ENCODE measurements at regions not wholly inside any gene's neighbourhood (a gene's known extent, or its start where the extent isn't known, plus 50 kb on each side); places are given as distances from the start of the nearest gene placed in this dataset.

DNA sequence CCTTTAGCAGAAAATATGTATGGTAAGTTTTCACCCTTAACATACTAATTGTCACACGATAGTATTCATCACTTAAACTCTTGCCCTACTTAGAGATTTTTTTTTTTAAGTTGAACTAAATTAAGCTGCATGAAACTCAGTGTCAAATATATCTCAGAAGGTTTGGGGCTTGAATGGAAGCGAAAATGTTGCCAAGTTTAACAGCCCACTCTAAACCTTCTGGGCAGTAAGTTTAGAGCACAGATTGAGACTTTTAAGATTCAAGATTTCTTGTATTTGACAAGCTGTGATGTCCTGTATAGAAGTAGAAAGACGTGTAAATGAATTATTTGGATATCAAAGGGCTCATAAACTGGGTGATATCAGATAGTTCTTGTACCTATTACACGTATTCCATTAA lies 287.3 kb upstream of the FLRT2 start:
- TF ChIP-seq POLR2A (IDR thresholded peaks at IDR 0.05) = no peak
- TF ChIP-seq, protein P1, sequence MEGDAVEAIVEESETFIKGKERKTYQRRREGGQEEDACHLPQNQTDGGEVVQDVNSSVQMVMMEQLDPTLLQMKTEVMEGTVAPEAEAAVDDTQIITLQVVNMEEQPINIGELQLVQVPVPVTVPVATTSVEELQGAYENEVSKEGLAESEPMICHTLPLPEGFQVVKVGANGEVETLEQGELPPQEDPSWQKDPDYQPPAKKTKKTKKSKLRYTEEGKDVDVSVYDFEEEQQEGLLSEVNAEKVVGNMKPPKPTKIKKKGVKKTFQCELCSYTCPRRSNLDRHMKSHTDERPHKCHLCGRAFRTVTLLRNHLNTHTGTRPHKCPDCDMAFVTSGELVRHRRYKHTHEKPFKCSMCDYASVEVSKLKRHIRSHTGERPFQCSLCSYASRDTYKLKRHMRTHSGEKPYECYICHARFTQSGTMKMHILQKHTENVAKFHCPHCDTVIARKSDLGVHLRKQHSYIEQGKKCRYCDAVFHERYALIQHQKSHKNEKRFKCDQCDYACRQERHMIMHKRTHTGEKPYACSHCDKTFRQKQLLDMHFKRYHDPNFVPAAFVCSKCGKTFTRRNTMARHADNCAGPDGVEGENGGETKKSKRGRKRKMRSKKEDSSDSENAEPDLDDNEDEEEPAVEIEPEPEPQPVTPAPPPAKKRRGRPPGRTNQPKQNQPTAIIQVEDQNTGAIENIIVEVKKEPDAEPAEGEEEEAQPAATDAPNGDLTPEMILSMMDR (IDR thresholded peaks at IDR 0.05) = no peak
- no peak for TF ChIP-seq EP300 (IDR thresholded peaks at IDR 0.05)

Data from ovary (tissue), 3 donors.